C4-2B (cell line): ENCODE measurements at regions not wholly inside any gene's neighbourhood (a gene's known extent, or its start where the extent isn't known, plus 50 kb on each side); places are given as distances from the start of the nearest gene placed in this dataset.

Experiments used
- ZFX ChIP-seq: fragments of 450-650 bp; IDR thresholded peaks from 2 replicates; pipeline ENCODE4 v1.6.1; 2017
- TF ChIP-seq, protein P1 (sequence below): fragments of 450-650 bp; conservative IDR thresholded peaks from 2 replicates; pipeline ENCODE4 v1.5.1; 2017; ENCODE audit warnings: mild to moderate bottlenecking

DNA sequence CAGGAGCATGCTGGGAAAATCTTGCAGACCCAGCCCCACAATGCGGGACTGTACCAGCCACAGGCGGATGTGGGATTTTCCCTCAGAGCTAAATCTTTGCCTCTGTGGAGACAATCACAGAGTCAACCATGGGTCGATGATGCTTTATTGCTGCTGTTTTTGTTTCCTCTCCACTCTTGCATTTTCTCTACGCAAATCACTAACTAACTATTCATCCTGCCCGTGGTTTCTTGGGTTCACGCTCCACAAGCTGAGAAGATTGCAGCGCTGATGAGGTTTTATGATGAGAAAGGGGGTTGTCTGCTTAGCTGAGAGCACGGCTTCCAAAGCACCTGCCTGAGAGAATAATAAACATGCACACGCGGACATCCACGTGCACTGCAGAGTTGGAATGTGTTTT, 500.2 kb upstream of the ADAMTS16 start:
- TF ChIP-seq, protein P1, sequence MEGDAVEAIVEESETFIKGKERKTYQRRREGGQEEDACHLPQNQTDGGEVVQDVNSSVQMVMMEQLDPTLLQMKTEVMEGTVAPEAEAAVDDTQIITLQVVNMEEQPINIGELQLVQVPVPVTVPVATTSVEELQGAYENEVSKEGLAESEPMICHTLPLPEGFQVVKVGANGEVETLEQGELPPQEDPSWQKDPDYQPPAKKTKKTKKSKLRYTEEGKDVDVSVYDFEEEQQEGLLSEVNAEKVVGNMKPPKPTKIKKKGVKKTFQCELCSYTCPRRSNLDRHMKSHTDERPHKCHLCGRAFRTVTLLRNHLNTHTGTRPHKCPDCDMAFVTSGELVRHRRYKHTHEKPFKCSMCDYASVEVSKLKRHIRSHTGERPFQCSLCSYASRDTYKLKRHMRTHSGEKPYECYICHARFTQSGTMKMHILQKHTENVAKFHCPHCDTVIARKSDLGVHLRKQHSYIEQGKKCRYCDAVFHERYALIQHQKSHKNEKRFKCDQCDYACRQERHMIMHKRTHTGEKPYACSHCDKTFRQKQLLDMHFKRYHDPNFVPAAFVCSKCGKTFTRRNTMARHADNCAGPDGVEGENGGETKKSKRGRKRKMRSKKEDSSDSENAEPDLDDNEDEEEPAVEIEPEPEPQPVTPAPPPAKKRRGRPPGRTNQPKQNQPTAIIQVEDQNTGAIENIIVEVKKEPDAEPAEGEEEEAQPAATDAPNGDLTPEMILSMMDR, result no peak
- TF ChIP-seq ZFX, result no peak
